OCI-LY3 (cell line): ENCODE measurements at regions not wholly inside any gene's neighbourhood (a gene's known extent, or its start where the extent isn't known, plus 50 kb on each side); places are given as distances from the start of the nearest gene placed in this dataset.

ENCODE experiments used
- H2AFZ ChIP-seq: fragments of 200-600, 300-600 bp; shearing (Covaris generic); 2 replicates; pipeline ENCODE4 v1.6.0; 2014; ENCODE audit warnings: antibody characterized with exemption, low read depth, low read length
- H3K27ac ChIP-seq: fragments of 200-600, 300-600 bp; sonication (generic); 2 replicates; pipeline ENCODE4 v1.5.1; 2014; ENCODE audit warnings: mild to moderate bottlenecking, low read length, moderate library complexity, mixed read lengths
- H3K27me3 ChIP-seq: fragments of 200-600, 300-600 bp; sonication (generic); 2 replicates; pipeline ENCODE4 v1.6.1; 2014; ENCODE audit warnings: low read depth, low read length, mixed read lengths
- H3K36me3 ChIP-seq: fragments of 200-600, 300-600 bp; sonication (generic); replicated peaks from 2 replicates; pipeline ENCODE3; 2014; ENCODE audit warnings: low read depth, low read length, mixed read lengths
- H3K4me1 ChIP-seq: fragments of 300-600, 200-600 bp; sonication (generic); 2 replicates; pipeline ENCODE4 v1.6.1; 2014; ENCODE audit warnings: low read length, mixed read lengths
- H3K4me2 ChIP-seq: fragments of 200-600, 300-600 bp; sonication (generic); 2 replicates; pipeline ENCODE4 v1.6.1; 2014; ENCODE audit warnings: low read length, mixed read lengths
- H3K4me3 ChIP-seq: fragments of 300-600, 200-600 bp; sonication (generic); 2 replicates; pipeline ENCODE4 v1.5.1; 2014; ENCODE audit warnings: antibody characterized with exemption, mild to moderate bottlenecking, low read length, moderate library complexity
- H3K79me2 ChIP-seq: fragments of 300-600, 200-600 bp; shearing (Covaris generic); 2 replicates; pipeline ENCODE4 v1.6.1; 2014; ENCODE audit warnings: mild to moderate bottlenecking, low read length, mixed read lengths
- H3K9ac ChIP-seq: fragments of 300-600, 200-600 bp; shearing (Covaris generic); 2 replicates; pipeline ENCODE4 v1.6.0; 2014; ENCODE audit warnings: mild to moderate bottlenecking, low read length, moderate library complexity
- H3K9me3 ChIP-seq: fragments of 200-600, 300-600 bp; shearing (Covaris generic); 2 replicates; pipeline ENCODE4 v1.6.1; 2014; ENCODE audit warnings: low read length, mixed read lengths; ENCODE audit not compliant: insufficient read depth
- H4K20me1 ChIP-seq: fragments of 200-600, 300-600 bp; sonication (generic); 2 replicates; pipeline ENCODE4 v1.6.1; 2016; ENCODE audit warnings: low read length, mixed read lengths; ENCODE audit not compliant: insufficient read depth
- CTCF ChIP-seq: fragments of 200-600, 300-600 bp; sonication (generic); IDR thresholded peaks from 2 replicates; pipeline ENCODE4 v1.5.1; 2014; ENCODE audit warnings: antibody characterized with exemption, low read length, low read depth
- EZH2phosphoT487 ChIP-seq: fragments of 200-600 bp; shearing (Covaris generic); IDR thresholded peaks from 2 replicates; pipeline ENCODE4 v1.6.1; 2018; ENCODE audit warnings: antibody characterized with exemption, mixed run types, low read depth

- H3K36me3 ChIP-seq: no peaks in the 10 kb centered on the region
- H2AFZ ChIP-seq: no peak overlapping the region
- H3K4me1 ChIP-seq: peaks cover 30% of the 10 kb centered on the region
- H3K9me3 ChIP-seq: no peaks in the 10 kb centered on the region
- no peaks in the 10 kb centered on the region for H3K79me2 ChIP-seq
- no peak overlapping the region for H3K9ac ChIP-seq
- no peaks in the 10 kb centered on the region for H4K20me1 ChIP-seq
- H3K4me3 ChIP-seq: no peak overlapping the region
- no peak for TF ChIP-seq CTCF
- no peak for TF ChIP-seq EZH2phosphoT487
- no peaks in the 10 kb centered on the region for H3K27me3 ChIP-seq
- H3K27ac ChIP-seq: no peak overlapping the region
- H3K4me2 ChIP-seq: peak overlapping the region; percentile 15
Measured at GRCh38 chr3:31129241-31129640, 234.8 kb upstream of the GADL1 start.

GRCh38 chr3:31132132-31132769 lies 237.8 kb upstream of the GADL1 start:
- Histone ChIP-seq H3K27ac (no peak overlapping the region), H3K9me3 (no peaks in the 10 kb centered on the region), H3K4me1 (peaks cover 31% of the 10 kb centered on the region), H3K4me3 (no peak overlapping the region), H2AFZ (no peak overlapping the region), H3K4me2 (no peak overlapping the region), H3K79me2 (no peaks in the 10 kb centered on the region), H4K20me1 (no peaks in the 10 kb centered on the region), H3K9ac (no peak overlapping the region), H3K27me3 (no peaks in the 10 kb centered on the region), H3K36me3 (no peaks in the 10 kb centered on the region)
- TF ChIP-seq CTCF (peak; percentile 92), EZH2phosphoT487 (no peak)

GRCh38 chr3:31133541-31133940 lies 239.1 kb upstream of the GADL1 start:
- Histone ChIP-seq H4K20me1 (no peaks in the 10 kb centered on the region), H3K4me1 (peaks cover 31% of the 10 kb centered on the region), H3K36me3 (no peaks in the 10 kb centered on the region), H2AFZ (peak overlapping the region; percentile 42), H3K27ac (no peak overlapping the region), H3K79me2 (no peaks in the 10 kb centered on the region), H3K9ac (no peak overlapping the region), H3K27me3 (no peaks in the 10 kb centered on the region), H3K4me2 (no peak overlapping the region), H3K4me3 (no peak overlapping the region), H3K9me3 (no peaks in the 10 kb centered on the region)
- no peak for TF ChIP-seq CTCF
- TF ChIP-seq EZH2phosphoT487: no peak

GRCh38 chr3:31135546-31135945 lies 241.1 kb upstream of the GADL1 start:
- Histone ChIP-seq H3K4me2 (no peak overlapping the region), H3K9ac (no peak overlapping the region), H3K79me2 (no peaks in the 10 kb centered on the region), H3K27me3 (no peaks in the 10 kb centered on the region), H3K4me3 (no peak overlapping the region), H3K9me3 (no peaks in the 10 kb centered on the region), H3K4me1 (peaks cover 20% of the 10 kb centered on the region), H2AFZ (no peak overlapping the region), H3K27ac (no peak overlapping the region), H4K20me1 (no peaks in the 10 kb centered on the region), H3K36me3 (no peaks in the 10 kb centered on the region)
- TF ChIP-seq EZH2phosphoT487: no peak
- no peak for TF ChIP-seq CTCF
